Stomach (tissue), 4 donors: ENCODE measurements at regions not wholly inside any gene's neighbourhood (a gene's known extent, or its start where the extent isn't known, plus 50 kb on each side); places are given as distances from the start of the nearest gene placed in this dataset.

Source experiments
- EP300 ChIP-seq: sonication (generic); formaldehyde crosslinking; IDR thresholded peaks from one replicate; pipeline ENCODE4 v1.6.1; 2017; ENCODE audit warnings: antibody characterized with exemption
- POLR2A ChIP-seq, 4 donors: fragments of 450-650 bp; IDR thresholded peaks; one replicate each; pipeline ENCODE4 v1.6.1; 2016; ENCODE audit warnings: antibody characterized with exemption in 4 of 4, control low read depth in 2 of 4, mild to moderate bottlenecking in 1 of 4, moderate library complexity in 1 of 4
- TF ChIP-seq, protein P1 (sequence below), 7 experiments: fragments of 450-650 bp in 4 of 7; fragments of 200-600 bp in 3 of 7; sonication (generic) in 3 of 7; IDR thresholded peaks; one replicate each; pipeline ENCODE4 v1.5.1; 2016 to 2019; ENCODE audit warnings: antibody characterized with exemption in 7 of 7, control low read depth in 2 of 7, mild to moderate bottlenecking in 1 of 7

- TF ChIP-seq, protein P1, sequence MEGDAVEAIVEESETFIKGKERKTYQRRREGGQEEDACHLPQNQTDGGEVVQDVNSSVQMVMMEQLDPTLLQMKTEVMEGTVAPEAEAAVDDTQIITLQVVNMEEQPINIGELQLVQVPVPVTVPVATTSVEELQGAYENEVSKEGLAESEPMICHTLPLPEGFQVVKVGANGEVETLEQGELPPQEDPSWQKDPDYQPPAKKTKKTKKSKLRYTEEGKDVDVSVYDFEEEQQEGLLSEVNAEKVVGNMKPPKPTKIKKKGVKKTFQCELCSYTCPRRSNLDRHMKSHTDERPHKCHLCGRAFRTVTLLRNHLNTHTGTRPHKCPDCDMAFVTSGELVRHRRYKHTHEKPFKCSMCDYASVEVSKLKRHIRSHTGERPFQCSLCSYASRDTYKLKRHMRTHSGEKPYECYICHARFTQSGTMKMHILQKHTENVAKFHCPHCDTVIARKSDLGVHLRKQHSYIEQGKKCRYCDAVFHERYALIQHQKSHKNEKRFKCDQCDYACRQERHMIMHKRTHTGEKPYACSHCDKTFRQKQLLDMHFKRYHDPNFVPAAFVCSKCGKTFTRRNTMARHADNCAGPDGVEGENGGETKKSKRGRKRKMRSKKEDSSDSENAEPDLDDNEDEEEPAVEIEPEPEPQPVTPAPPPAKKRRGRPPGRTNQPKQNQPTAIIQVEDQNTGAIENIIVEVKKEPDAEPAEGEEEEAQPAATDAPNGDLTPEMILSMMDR (IDR thresholded peaks at IDR 0.05), result no peak
- TF ChIP-seq POLR2A (IDR thresholded peaks at IDR 0.05) (no peak), EP300 (no peak)
Observed at GRCh38 chr1:38297246-38297645, 250.7 kb upstream of the POU3F1 start.
